ENCODE measurements at regions not wholly inside any gene's neighbourhood (a gene's known extent, or its start where the extent isn't known, plus 50 kb on each side); places are given as distances from the start of the nearest gene placed in this dataset.

- Histone ChIP-seq H3K9me3 (ENCODE audit: low read length) (peaks cover 8% of the 10 kb centered on the region), H3K27ac (ENCODE audit: low read length) (no peak overlapping the region), H3K9me2 (ENCODE audit: insufficient read depth, low read length) (no peaks in the 10 kb centered on the region), H2AFZ (ENCODE audit: low read depth, low read length) (no peak overlapping the region), H3K79me2 (replicated peaks; ENCODE audit: insufficient read depth, low read length) (no peaks in the 10 kb centered on the region), H3K36me3 (ENCODE audit: insufficient read depth, low read length) (no peaks in the 10 kb centered on the region), H3K27me3 (ENCODE audit: insufficient read depth, low read depth, low read length) (no peaks in the 10 kb centered on the region), H3K9ac (ENCODE audit: low read length) (no peak overlapping the region), H3F3A (ENCODE audit: insufficient read depth, low read length, poor library complexity, severe bottlenecking) (no peaks in the 10 kb centered on the region), H4K20me1 (ENCODE audit: insufficient read depth) (no peaks in the 10 kb centered on the region), H3K4me3 (ENCODE audit: low read length) (no peak overlapping the region), H3K4me2 (ENCODE audit: low read length) (no peak overlapping the region)
- TF ChIP-seq POLR2AphosphoS5 (IDR thresholded peaks at IDR 0.05) = no peak
- no peak for TF ChIP-seq REST (IDR thresholded peaks at IDR 0.05; ENCODE audit: borderline replicate concordance)
- TF ChIP-seq CTCF (IDR thresholded peaks at IDR 0.05; ENCODE audit: poor library complexity, severe bottlenecking) = no peak
- no peak for TF ChIP-seq RAD21 (conservative IDR thresholded peaks at IDR 0.05)
- TF ChIP-seq EZH2 (IDR thresholded peaks at IDR 0.05; ENCODE audit: borderline replicate concordance, insufficient read depth, low read length, poor library complexity, severe bottlenecking) = no peak
- no peak for TF ChIP-seq MXI1 (conservative IDR thresholded peaks at IDR 0.05; ENCODE audit: poor library complexity, severe bottlenecking)
- TF ChIP-seq SMC3 (conservative IDR thresholded peaks at IDR 0.05; ENCODE audit: poor library complexity) = no peak
- no peak for TF ChIP-seq EP300 (conservative IDR thresholded peaks at IDR 0.05; ENCODE audit: poor library complexity, severe bottlenecking)
- TF ChIP-seq TAF1 (IDR thresholded peaks at IDR 0.05; ENCODE audit: low read depth) = no peak
Observed at GRCh38 chr12:87163122-87163521, 866.1 kb downstream of the C12orf50 start.

- Histone ChIP-seq H3F3A (ENCODE audit: insufficient read depth, low read length, poor library complexity, severe bottlenecking) (no peaks in the 10 kb centered on the region), H3K9me2 (ENCODE audit: insufficient read depth, low read length) (no peaks in the 10 kb centered on the region), H3K36me3 (ENCODE audit: insufficient read depth, low read length) (no peaks in the 10 kb centered on the region), H4K20me1 (ENCODE audit: insufficient read depth) (no peaks in the 10 kb centered on the region), H3K9me3 (ENCODE audit: low read length) (peaks cover 8% of the 10 kb centered on the region), H3K4me2 (ENCODE audit: low read length) (no peak overlapping the region), H3K79me2 (replicated peaks; ENCODE audit: insufficient read depth, low read length) (no peaks in the 10 kb centered on the region), H3K4me3 (ENCODE audit: low read length) (no peak overlapping the region), H3K27ac (ENCODE audit: low read length) (no peak overlapping the region), H3K9ac (ENCODE audit: low read length) (no peak overlapping the region), H2AFZ (ENCODE audit: low read depth, low read length) (no peak overlapping the region), H3K27me3 (ENCODE audit: insufficient read depth, low read depth, low read length) (no peaks in the 10 kb centered on the region)
- no peak for TF ChIP-seq EP300 (conservative IDR thresholded peaks at IDR 0.05; ENCODE audit: poor library complexity, severe bottlenecking)
- TF ChIP-seq TAF1 (IDR thresholded peaks at IDR 0.05; ENCODE audit: low read depth) = no peak
- no peak for TF ChIP-seq REST (IDR thresholded peaks at IDR 0.05; ENCODE audit: borderline replicate concordance)
- no peak for TF ChIP-seq EZH2 (IDR thresholded peaks at IDR 0.05; ENCODE audit: borderline replicate concordance, insufficient read depth, low read length, poor library complexity, severe bottlenecking)
- TF ChIP-seq MXI1 (conservative IDR thresholded peaks at IDR 0.05; ENCODE audit: poor library complexity, severe bottlenecking) = no peak
- TF ChIP-seq POLR2AphosphoS5 (IDR thresholded peaks at IDR 0.05) = no peak
- no peak for TF ChIP-seq RAD21 (conservative IDR thresholded peaks at IDR 0.05)
- no peak for TF ChIP-seq CTCF (IDR thresholded peaks at IDR 0.05; ENCODE audit: poor library complexity, severe bottlenecking)
- no peak for TF ChIP-seq SMC3 (conservative IDR thresholded peaks at IDR 0.05; ENCODE audit: poor library complexity)
Observed at GRCh38 chr12:87160848-87161601, 868.2 kb downstream of the C12orf50 start.

All from neural cell (in vitro differentiated cells).